PC-3 (cell line): ENCODE measurements at regions not wholly inside any gene's neighbourhood (a gene's known extent, or its start where the extent isn't known, plus 50 kb on each side); places are given as distances from the start of the nearest gene placed in this dataset.
"Not testable (repeated sequence)": the region's sequence is repeated elsewhere in the genome, so short reads cannot be mapped to it uniquely, and the experiment has no call there.

Experiments
- ATAC-seq: fragments of 200-7000 bp; cut with Tn5 transposase; 2 replicates; pipeline ENCODE4 v1.9.1; 2020; ENCODE audit warnings: mild to moderate bottlenecking, moderate library complexity
- BruUV-seq: library from RNA; stranded (reverse); fragments of 400-500 nt; replicated peaks from 2 replicates; lab custom pipeline; 2021; lab: Mats Ljungman, UMichigan
- CTCF ChIA-PET: fragments of 300-600 bp; sonication (Branson Sonifier 250); formaldehyde crosslinking; loops from one replicate; lab custom pipeline; 2022; ENCODE audit warnings: antibody characterized with exemption; lab: Charles Lee
- POLR2A ChIA-PET: fragments of 300-600 bp; sonication (Branson Sonifier 250); formaldehyde crosslinking; loops from one replicate; lab custom pipeline; 2022; ENCODE audit warnings: antibody characterized with exemption; ENCODE audit not compliant: unreplicated experiment; lab: Charles Lee
- DNase-seq: peaks from one replicate; pipeline ENCODE4 v3.0.0-alpha.2; 2015
- H2AFZ ChIP-seq: fragments of 300-600 bp; sonication (generic); 2 replicates; pipeline ENCODE4 v1.6.0; 2016; ENCODE audit warnings: antibody characterized with exemption, low read length
- H3F3A ChIP-seq: fragments of 300-600 bp; sonication (generic); one replicate; pipeline ENCODE4 v1.6.0; 2017; ENCODE audit warnings: antibody characterized with exemption, low read length, control low read depth, mild to moderate bottlenecking; ENCODE audit not compliant: unreplicated experiment
- H3K27ac ChIP-seq: fragments of 300-600 bp; sonication (generic); 2 replicates; pipeline ENCODE4 v1.5.1; 2016; ENCODE audit warnings: mild to moderate bottlenecking, low read length
- H3K27me3 ChIP-seq: fragments of 300-600 bp; sonication (generic); 2 replicates; pipeline ENCODE4 v1.6.1; 2016; ENCODE audit warnings: low read length, mixed read lengths
- H3K36me3 ChIP-seq: fragments of 300-600 bp; sonication (generic); 2 replicates; pipeline ENCODE4 v1.6.1; 2016; ENCODE audit warnings: low read depth, mixed run types, low read length, mixed read lengths
- H3K4me1 ChIP-seq: fragments of 300-600 bp; sonication (generic); 2 replicates; pipeline ENCODE4 v1.5.1; 2016; ENCODE audit warnings: low read length; ENCODE audit not compliant: insufficient read depth
- H3K4me2 ChIP-seq: fragments of 300-600 bp; sonication (generic); 2 replicates; pipeline ENCODE4 v1.6.0; 2016; ENCODE audit warnings: low read length
- H3K4me3 ChIP-seq: fragments of 300-600 bp; sonication (generic); 2 replicates; pipeline ENCODE4 v1.5.1; 2016; ENCODE audit warnings: mild to moderate bottlenecking, low read length, mixed read lengths
- H3K79me2 ChIP-seq: fragments of 300-600 bp; sonication (generic); 2 replicates; pipeline ENCODE4 v1.6.1; 2017; ENCODE audit warnings: low read length, mixed read lengths
- H3K9ac ChIP-seq: fragments of 300-600 bp; sonication (generic); 2 replicates; pipeline ENCODE4 v1.6.0; 2016; ENCODE audit warnings: mild to moderate bottlenecking, low read length
- H3K9me2 ChIP-seq: fragments of 300-600 bp; sonication (generic); replicated peaks from 2 replicates; pipeline ENCODE4 v1.6.1; 2016; ENCODE audit warnings: mixed run types, low read length, mixed read lengths
- H3K9me3 ChIP-seq: fragments of 300-600 bp; sonication (generic); 2 replicates; pipeline ENCODE4 v1.6.1; 2016; ENCODE audit warnings: low read length, mixed read lengths
- H4K20me1 ChIP-seq: fragments of 300-600 bp; sonication (generic); 2 replicates; pipeline ENCODE4 v1.6.1; 2016; ENCODE audit warnings: low read length, mixed read lengths
- EZH2 ChIP-seq: fragments of 300-600 bp; sonication (generic); IDR thresholded peaks from one replicate; pipeline ENCODE4 v1.6.1; 2017; ENCODE audit warnings: antibody characterized with exemption, mild to moderate bottlenecking, low read length; ENCODE audit not compliant: unreplicated experiment
- EZH2phosphoT487 ChIP-seq: fragments of 300-600 bp; sonication (generic); IDR thresholded peaks from 2 replicates; pipeline ENCODE4 v1.6.1; 2018; ENCODE audit warnings: mild to moderate bottlenecking, antibody characterized with exemption, low read length, borderline replicate concordance
- intact Hi-C: fragments of 100-400 bp; cut with micrococcal nuclease; formaldehyde crosslinking; loops from 2 replicates; pipeline ENCODE4 v1.9.0; 2023
- TF ChIP-seq, protein P1 (sequence below): fragments of 300-600 bp; sonication (generic); conservative IDR thresholded peaks from 2 replicates; pipeline ENCODE4 v1.5.1; 2017; ENCODE audit warnings: antibody characterized with exemption, low read depth, mild to moderate bottlenecking, low read length

DNA sequence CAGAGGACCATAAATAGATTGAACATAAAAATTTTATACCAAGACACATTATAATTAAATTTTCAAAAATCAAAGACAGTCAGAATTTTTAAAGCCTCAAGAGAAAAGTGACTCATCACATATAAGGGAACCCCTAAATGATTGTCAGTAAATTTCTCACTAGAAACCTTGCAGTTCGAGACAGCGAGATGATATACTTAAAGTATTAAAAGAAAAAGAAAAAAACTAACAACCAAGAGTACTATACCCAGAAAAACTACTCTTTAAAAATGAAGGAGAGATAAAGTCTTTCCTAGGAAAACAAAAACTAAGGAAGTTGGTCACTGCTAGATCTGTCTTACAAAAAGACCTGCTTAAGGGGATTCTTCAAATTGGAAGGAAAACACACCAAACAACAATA lies 251.4 kb upstream of the MSX2 start:
- ATAC-seq (no peak), DNase-seq (no peak)
- Histone ChIP-seq H3K4me3 (no peak overlapping the region), H3K4me2 (no peak overlapping the region), H3K36me3 (no peaks in the 10 kb centered on the region), H3K4me1 (no peaks in the 10 kb centered on the region), H3K27ac (no peak overlapping the region), H4K20me1 (no peaks in the 10 kb centered on the region), H3K9me2 (no peaks in the 10 kb centered on the region), H2AFZ (no peak overlapping the region), H3K9me3 (no peaks in the 10 kb centered on the region), H3K27me3 (no peaks in the 10 kb centered on the region), H3F3A (no peaks in the 10 kb centered on the region), H3K9ac (no peak overlapping the region), H3K79me2 (no peaks in the 10 kb centered on the region)
- no TSS peak for BruUV-seq
- POLR2A ChIA-PET: no interaction called here
- TF ChIP-seq EZH2phosphoT487 (no peak), EZH2 (no peak)
- TF ChIP-seq, protein P1, sequence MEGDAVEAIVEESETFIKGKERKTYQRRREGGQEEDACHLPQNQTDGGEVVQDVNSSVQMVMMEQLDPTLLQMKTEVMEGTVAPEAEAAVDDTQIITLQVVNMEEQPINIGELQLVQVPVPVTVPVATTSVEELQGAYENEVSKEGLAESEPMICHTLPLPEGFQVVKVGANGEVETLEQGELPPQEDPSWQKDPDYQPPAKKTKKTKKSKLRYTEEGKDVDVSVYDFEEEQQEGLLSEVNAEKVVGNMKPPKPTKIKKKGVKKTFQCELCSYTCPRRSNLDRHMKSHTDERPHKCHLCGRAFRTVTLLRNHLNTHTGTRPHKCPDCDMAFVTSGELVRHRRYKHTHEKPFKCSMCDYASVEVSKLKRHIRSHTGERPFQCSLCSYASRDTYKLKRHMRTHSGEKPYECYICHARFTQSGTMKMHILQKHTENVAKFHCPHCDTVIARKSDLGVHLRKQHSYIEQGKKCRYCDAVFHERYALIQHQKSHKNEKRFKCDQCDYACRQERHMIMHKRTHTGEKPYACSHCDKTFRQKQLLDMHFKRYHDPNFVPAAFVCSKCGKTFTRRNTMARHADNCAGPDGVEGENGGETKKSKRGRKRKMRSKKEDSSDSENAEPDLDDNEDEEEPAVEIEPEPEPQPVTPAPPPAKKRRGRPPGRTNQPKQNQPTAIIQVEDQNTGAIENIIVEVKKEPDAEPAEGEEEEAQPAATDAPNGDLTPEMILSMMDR: no peak
- intact Hi-C loops: no loop called here
- CTCF ChIA-PET: no interaction called here

DNA sequence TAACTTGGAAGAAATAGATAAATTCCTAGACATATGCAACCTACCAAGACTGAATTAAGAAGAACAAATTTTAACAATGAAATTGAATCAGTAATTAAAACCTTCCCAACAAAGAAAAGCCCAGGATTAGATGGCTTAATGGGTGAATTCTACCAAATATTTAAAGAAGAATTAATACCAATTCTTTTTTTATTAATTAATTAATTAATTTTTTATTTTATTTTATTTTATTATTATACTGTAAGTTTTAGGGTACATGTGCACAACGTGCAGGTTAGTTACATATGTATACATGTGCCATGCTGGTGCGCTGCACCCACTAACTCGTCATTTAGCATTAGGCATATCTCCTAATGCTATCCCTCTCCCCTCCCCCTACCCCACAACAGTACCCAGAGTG lies 248.4 kb upstream of the MSX2 start:
- H3K4me1 ChIP-seq, H3K4me2 ChIP-seq, H3K9me3 ChIP-seq, H3K79me2 ChIP-seq, BruUV-seq, H3F3A ChIP-seq, H2AFZ ChIP-seq, H3K9ac ChIP-seq, CTCF ChIA-PET, ATAC-seq, H4K20me1 ChIP-seq, H3K9me2 ChIP-seq, H3K36me3 ChIP-seq, intact Hi-C loops, POLR2A ChIA-PET, H3K27me3 ChIP-seq, H3K27ac ChIP-seq, H3K4me3 ChIP-seq, DNase-seq: not testable (repeated sequence)

DNA sequence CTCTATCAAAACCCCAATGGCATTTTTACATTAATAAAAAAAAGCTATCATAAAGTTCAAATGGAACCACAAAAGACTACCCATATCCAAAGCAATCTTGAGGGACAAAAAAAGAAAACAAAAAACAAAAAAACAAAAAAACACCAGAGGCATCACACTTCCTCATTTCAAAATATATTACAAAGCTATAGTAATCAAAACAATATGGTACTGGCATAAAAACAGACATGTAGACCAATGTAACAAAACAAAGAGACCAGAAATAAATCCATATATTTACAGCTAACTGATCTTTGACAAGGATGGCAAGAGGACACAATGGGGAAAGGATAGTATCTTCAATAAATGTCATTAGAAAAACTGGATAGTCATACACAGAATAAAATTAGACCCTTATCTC lies 245.1 kb upstream of the MSX2 start:
- intact Hi-C loops: no loop called here
- no peaks in the 10 kb centered on the region for H3K79me2 ChIP-seq

More for the DNA sequence above, 245.1 kb upstream of the MSX2 start:
- Histone ChIP-seq H3K9ac (no peak overlapping the region), H3K27me3 (no peaks in the 10 kb centered on the region), H4K20me1 (no peaks in the 10 kb centered on the region), H3K9me2 (no peaks in the 10 kb centered on the region), H3F3A (no peaks in the 10 kb centered on the region), H3K4me1 (no peaks in the 10 kb centered on the region), H3K4me3 (no peak overlapping the region), H3K9me3 (peaks cover 6% of the 10 kb centered on the region; the same call in 1 of the 2 replicates), H3K36me3 (no peaks in the 10 kb centered on the region; the same call in 1 of the 2 replicates), H2AFZ (no peak overlapping the region), H3K27ac (no peak overlapping the region), H3K4me2 (no peak overlapping the region)
- ATAC-seq (no peak), DNase-seq (no peak)
- BruUV-seq: no TSS peak
- TF ChIP-seq EZH2phosphoT487 (no peak), EZH2 (no peak)
- TF ChIP-seq, protein P1: no peak
- CTCF ChIA-PET: no interaction called here
- POLR2A ChIA-PET: no interaction called here
